Astrocyte (in vitro differentiated cells and primary cell): ENCODE measurements at regions not wholly inside any gene's neighbourhood (a gene's known extent, or its start where the extent isn't known, plus 50 kb on each side); places are given as distances from the start of the nearest gene placed in this dataset.
"Not testable (repeated sequence)": the region's sequence is repeated elsewhere in the genome, so short reads cannot be mapped to it uniquely, and the experiment has no call there.

Experiments used
- DNase-seq: peaks from one replicate; pipeline ENCODE4 v3.0.0-alpha.2; 2010; ENCODE audit warnings: low read depth
- FAIRE-seq: peaks from 2 replicates; lab custom pipeline; 2011; peaks lifted over from hg19 to GRCh38; lab: Jason Lieb, UNC
- H2AFZ ChIP-seq: 2 replicates; pipeline ENCODE4 v1.6.0; 2012; ENCODE audit warnings: low read depth, low read length, inconsistent platforms
- H3K27ac ChIP-seq: 2 replicates; pipeline ENCODE4 v1.5.1; 2011; ENCODE audit warnings: low read depth, low read length, inconsistent platforms
- H3K27me3 ChIP-seq: 2 replicates; pipeline ENCODE4 v1.6.0; 2011; ENCODE audit warnings: low read length, inconsistent platforms; ENCODE audit not compliant: insufficient read depth
- H3K36me3 ChIP-seq: 2 replicates; pipeline ENCODE4 v1.5.1; 2011; ENCODE audit warnings: low read length, inconsistent platforms; ENCODE audit not compliant: insufficient read depth
- H3K4me1 ChIP-seq: 2 replicates; pipeline ENCODE4 v1.5.1; 2011; ENCODE audit warnings: low read length, inconsistent platforms; ENCODE audit not compliant: insufficient read depth
- H3K4me2 ChIP-seq: 2 replicates; pipeline ENCODE4 v1.6.0; 2012; ENCODE audit warnings: low read length, inconsistent platforms
- H3K4me3 ChIP-seq: 2 replicates; pipeline ENCODE4 v1.5.1; 2011; ENCODE audit warnings: low read depth, mild to moderate bottlenecking, low read length, inconsistent platforms; ENCODE audit not compliant: insufficient read depth
- H3K79me2 ChIP-seq: 2 replicates; pipeline ENCODE4 v1.6.0; 2012; ENCODE audit warnings: mild to moderate bottlenecking, low read length, inconsistent platforms; ENCODE audit not compliant: insufficient read depth
- H3K9ac ChIP-seq: 2 replicates; pipeline ENCODE4 v1.6.0; 2012; ENCODE audit warnings: mild to moderate bottlenecking, low read length, inconsistent platforms
- H3K9me3 ChIP-seq: 2 replicates; pipeline ENCODE4 v1.5.1; 2012; ENCODE audit warnings: low read depth, mild to moderate bottlenecking, low read length, inconsistent platforms; ENCODE audit not compliant: insufficient read depth
- H4K20me1 ChIP-seq: 2 replicates; pipeline ENCODE4 v1.6.0; 2012; ENCODE audit warnings: low read length, inconsistent platforms; ENCODE audit not compliant: insufficient read depth
- H3K27ac Mint-ChIP-seq: one replicate; pipeline ENCODE4 v1.8.0; 2021; ENCODE audit warnings: mild to moderate bottlenecking, mixed read lengths; ENCODE audit not compliant: unreplicated experiment
- H3K27me3 Mint-ChIP-seq: one replicate; pipeline ENCODE4 v1.8.0; 2021; ENCODE audit warnings: low read depth, mixed read lengths; ENCODE audit not compliant: unreplicated experiment
- H3K36me3 Mint-ChIP-seq: one replicate; pipeline ENCODE4 v1.8.0; 2021; ENCODE audit warnings: low read depth, mixed read lengths; ENCODE audit not compliant: unreplicated experiment
- H3K4me1 Mint-ChIP-seq: one replicate; pipeline ENCODE4 v1.8.0; 2021; ENCODE audit warnings: low read depth, mixed read lengths; ENCODE audit not compliant: unreplicated experiment
- H3K4me3 Mint-ChIP-seq: one replicate; pipeline ENCODE4 v1.8.0; 2021; ENCODE audit warnings: mild to moderate bottlenecking, moderate library complexity, mixed read lengths; ENCODE audit not compliant: unreplicated experiment
- H3K9me3 Mint-ChIP-seq: one replicate; pipeline ENCODE4 v1.8.0; 2021; ENCODE audit warnings: mild to moderate bottlenecking, mixed read lengths; ENCODE audit not compliant: unreplicated experiment
- EZH2 ChIP-seq: IDR thresholded peaks from 2 replicates; pipeline ENCODE4 v1.6.1; 2012; ENCODE audit warnings: mild to moderate bottlenecking, low read length, inconsistent platforms; ENCODE audit not compliant: insufficient read depth
- TF ChIP-seq, protein P1 (sequence below): IDR thresholded peaks from 2 replicates; pipeline ENCODE4 v1.5.1; 2011; ENCODE audit warnings: low read depth, mild to moderate bottlenecking, inconsistent platforms, low read length, moderate library complexity; ENCODE audit not compliant: insufficient read depth

- no peak overlapping the region for H3K4me3 ChIP-seq
- H3K79me2 ChIP-seq: no peaks in the 10 kb centered on the region
- H3K27me3 ChIP-seq: no peaks in the 10 kb centered on the region
- Mint-ChIP-seq H3K4me3 (no peak overlapping the region), H3K4me1 (no peaks in the 10 kb centered on the region), H3K9me3 (no peaks in the 10 kb centered on the region), H3K36me3 (no peaks in the 10 kb centered on the region), H3K27ac (no peak overlapping the region), H3K27me3 (no peaks in the 10 kb centered on the region)
- no peaks in the 10 kb centered on the region for H3K36me3 ChIP-seq
- no peaks in the 10 kb centered on the region for H3K9me3 ChIP-seq
- no peak for DNase-seq
- no peaks in the 10 kb centered on the region for H3K4me1 ChIP-seq
- no peak overlapping the region for H2AFZ ChIP-seq
- TF ChIP-seq, protein P1, sequence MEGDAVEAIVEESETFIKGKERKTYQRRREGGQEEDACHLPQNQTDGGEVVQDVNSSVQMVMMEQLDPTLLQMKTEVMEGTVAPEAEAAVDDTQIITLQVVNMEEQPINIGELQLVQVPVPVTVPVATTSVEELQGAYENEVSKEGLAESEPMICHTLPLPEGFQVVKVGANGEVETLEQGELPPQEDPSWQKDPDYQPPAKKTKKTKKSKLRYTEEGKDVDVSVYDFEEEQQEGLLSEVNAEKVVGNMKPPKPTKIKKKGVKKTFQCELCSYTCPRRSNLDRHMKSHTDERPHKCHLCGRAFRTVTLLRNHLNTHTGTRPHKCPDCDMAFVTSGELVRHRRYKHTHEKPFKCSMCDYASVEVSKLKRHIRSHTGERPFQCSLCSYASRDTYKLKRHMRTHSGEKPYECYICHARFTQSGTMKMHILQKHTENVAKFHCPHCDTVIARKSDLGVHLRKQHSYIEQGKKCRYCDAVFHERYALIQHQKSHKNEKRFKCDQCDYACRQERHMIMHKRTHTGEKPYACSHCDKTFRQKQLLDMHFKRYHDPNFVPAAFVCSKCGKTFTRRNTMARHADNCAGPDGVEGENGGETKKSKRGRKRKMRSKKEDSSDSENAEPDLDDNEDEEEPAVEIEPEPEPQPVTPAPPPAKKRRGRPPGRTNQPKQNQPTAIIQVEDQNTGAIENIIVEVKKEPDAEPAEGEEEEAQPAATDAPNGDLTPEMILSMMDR: no peak
- no peak for FAIRE-seq
- H3K27ac ChIP-seq: no peak overlapping the region
- H4K20me1 ChIP-seq: no peaks in the 10 kb centered on the region
- H3K4me2 ChIP-seq: no peak overlapping the region
- no peak overlapping the region for H3K9ac ChIP-seq
Observed at GRCh38 chr4:132479543-132479942, 669.6 kb upstream of the PCDH10 start.

- Histone ChIP-seq H3K4me1 (no peaks in the 10 kb centered on the region), H2AFZ (no peak overlapping the region), H3K36me3 (no peaks in the 10 kb centered on the region), H4K20me1 (no peaks in the 10 kb centered on the region), H3K9me3 (peaks cover 2% of the 10 kb centered on the region), H3K27me3 (no peaks in the 10 kb centered on the region), H3K4me3 (no peak overlapping the region), H3K4me2 (no peak overlapping the region), H3K27ac (no peak overlapping the region), H3K79me2 (no peaks in the 10 kb centered on the region), H3K9ac (no peak overlapping the region)
- TF ChIP-seq EZH2: no peak
- TF ChIP-seq, protein P1: no peak
- no peaks in the 10 kb centered on the region for H3K36me3 Mint-ChIP-seq
- H3K27ac Mint-ChIP-seq: no peak overlapping the region
- no peaks in the 10 kb centered on the region for H3K4me1 Mint-ChIP-seq
- FAIRE-seq (no peak), DNase-seq (no peak)
- H3K9me3 Mint-ChIP-seq: peaks cover 2% of the 10 kb centered on the region
- no peaks in the 10 kb centered on the region for H3K27me3 Mint-ChIP-seq
- no peak overlapping the region for H3K4me3 Mint-ChIP-seq
Observed at GRCh38 chr4:132488555-132488954, 660.5 kb upstream of the PCDH10 start.

GRCh38 chr4:132493476-132493875 is 655.6 kb upstream of the PCDH10 start:
- Histone ChIP-seq H3K36me3 (no peaks in the 10 kb centered on the region), H3K4me3 (no peak overlapping the region), H3K9ac (no peak overlapping the region), H3K27ac (no peak overlapping the region), H2AFZ (no peak overlapping the region), H3K4me1 (no peaks in the 10 kb centered on the region), H3K27me3 (no peaks in the 10 kb centered on the region), H3K9me3 (peaks cover 2% of the 10 kb centered on the region), H3K79me2 (no peaks in the 10 kb centered on the region), H3K4me2 (no peak overlapping the region), H4K20me1 (no peaks in the 10 kb centered on the region)
- TF ChIP-seq, protein P1: no peak
- TF ChIP-seq EZH2: no peak
- DNase-seq (no peak), FAIRE-seq (no peak)
- Mint-ChIP-seq H3K4me1 (no peaks in the 10 kb centered on the region), H3K27ac (no peak overlapping the region), H3K9me3 (peaks cover 2% of the 10 kb centered on the region), H3K36me3 (no peaks in the 10 kb centered on the region), H3K4me3 (no peak overlapping the region), H3K27me3 (no peaks in the 10 kb centered on the region)

DNA sequence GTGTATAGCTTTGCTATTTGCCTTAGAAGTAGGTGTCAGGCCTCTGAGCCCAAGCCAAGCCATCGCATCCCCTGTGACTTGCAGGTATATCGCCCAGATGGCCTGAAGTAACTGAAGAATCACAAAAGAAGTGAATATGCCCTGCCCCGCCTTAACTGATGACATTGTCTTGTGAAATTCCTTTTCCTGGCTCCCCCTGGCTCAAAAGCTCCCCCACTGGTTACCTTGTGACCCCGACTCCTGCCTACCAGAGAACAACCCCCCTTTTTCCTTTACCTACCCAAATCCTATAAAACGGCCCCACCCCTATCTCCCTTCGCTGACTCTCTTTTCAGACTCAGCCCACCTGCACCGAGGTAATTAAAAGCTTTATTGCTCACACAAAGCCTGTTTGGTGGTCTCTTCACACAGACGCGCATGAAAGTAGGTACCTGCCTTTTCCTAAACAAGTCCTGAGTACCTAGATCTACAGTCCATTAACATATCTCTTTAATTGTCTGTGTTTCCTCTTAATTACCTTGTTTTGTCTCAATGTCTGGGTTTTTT is 653.8 kb upstream of the PCDH10 start:
- not testable (repeated sequence) for H3K9me3 Mint-ChIP-seq

More for the DNA sequence above, 653.8 kb upstream of the PCDH10 start:
- not testable (repeated sequence) for H3K27me3 Mint-ChIP-seq, H4K20me1 ChIP-seq, H2AFZ ChIP-seq, H3K79me2 ChIP-seq, H3K36me3 Mint-ChIP-seq, H3K4me3 Mint-ChIP-seq, H3K4me3 ChIP-seq, H3K27ac ChIP-seq, H3K4me1 Mint-ChIP-seq, H3K9ac ChIP-seq, H3K4me2 ChIP-seq, H3K27me3 ChIP-seq, H3K27ac Mint-ChIP-seq, FAIRE-seq, H3K4me1 ChIP-seq, DNase-seq, H3K9me3 ChIP-seq, H3K36me3 ChIP-seq
